HL-60 (cell line): ENCODE measurements at regions not wholly inside any gene's neighbourhood (a gene's known extent, or its start where the extent isn't known, plus 50 kb on each side); places are given as distances from the start of the nearest gene placed in this dataset.
"Not testable (repeated sequence)": the region's sequence is repeated elsewhere in the genome, so short reads cannot be mapped to it uniquely, and the experiment has no call there.

Experiments
- POLR2AphosphoS5 ChIP-seq: IDR thresholded peaks from 2 replicates; pipeline ENCODE4 v1.6.1; 2012; ENCODE audit warnings: low read depth
- SPI1 ChIP-seq: IDR thresholded peaks from 2 replicates; pipeline ENCODE4 v1.6.1; 2012; ENCODE audit warnings: low read depth, mild to moderate bottlenecking, borderline replicate concordance
- TF ChIP-seq, protein P1 (sequence below): IDR thresholded peaks from one replicate; pipeline ENCODE4 v1.5.1; 2011; ENCODE audit warnings: low read length, control low read depth, inconsistent platforms; ENCODE audit not compliant: insufficient read depth
- TF ChIP-seq, protein P2 (sequence below): IDR thresholded peaks from 2 replicates; pipeline ENCODE4 v1.6.1; 2012; ENCODE audit warnings: low read depth; ENCODE audit not compliant: insufficient replicate concordance

DNA sequence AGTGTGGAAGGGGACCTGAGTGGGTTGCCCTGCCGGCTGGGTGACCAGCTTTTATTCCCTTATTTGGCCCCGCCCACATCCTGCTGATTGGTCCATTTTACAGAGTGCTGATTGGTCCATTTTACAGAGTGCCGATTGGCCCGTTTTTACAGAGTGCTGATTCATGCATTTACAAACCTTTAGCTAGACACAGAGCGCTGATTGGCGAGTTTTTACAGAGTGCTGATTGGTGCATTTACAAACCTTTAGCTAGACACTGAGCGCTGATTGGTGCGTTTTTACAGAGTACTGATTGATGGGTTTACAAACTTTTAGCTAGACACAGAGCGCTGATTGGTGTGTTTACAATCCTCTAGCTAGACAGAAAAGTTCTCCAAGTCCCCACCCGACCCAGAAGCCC, 245.0 kb downstream of the MAT2B start:
- TF ChIP-seq, protein P1, sequence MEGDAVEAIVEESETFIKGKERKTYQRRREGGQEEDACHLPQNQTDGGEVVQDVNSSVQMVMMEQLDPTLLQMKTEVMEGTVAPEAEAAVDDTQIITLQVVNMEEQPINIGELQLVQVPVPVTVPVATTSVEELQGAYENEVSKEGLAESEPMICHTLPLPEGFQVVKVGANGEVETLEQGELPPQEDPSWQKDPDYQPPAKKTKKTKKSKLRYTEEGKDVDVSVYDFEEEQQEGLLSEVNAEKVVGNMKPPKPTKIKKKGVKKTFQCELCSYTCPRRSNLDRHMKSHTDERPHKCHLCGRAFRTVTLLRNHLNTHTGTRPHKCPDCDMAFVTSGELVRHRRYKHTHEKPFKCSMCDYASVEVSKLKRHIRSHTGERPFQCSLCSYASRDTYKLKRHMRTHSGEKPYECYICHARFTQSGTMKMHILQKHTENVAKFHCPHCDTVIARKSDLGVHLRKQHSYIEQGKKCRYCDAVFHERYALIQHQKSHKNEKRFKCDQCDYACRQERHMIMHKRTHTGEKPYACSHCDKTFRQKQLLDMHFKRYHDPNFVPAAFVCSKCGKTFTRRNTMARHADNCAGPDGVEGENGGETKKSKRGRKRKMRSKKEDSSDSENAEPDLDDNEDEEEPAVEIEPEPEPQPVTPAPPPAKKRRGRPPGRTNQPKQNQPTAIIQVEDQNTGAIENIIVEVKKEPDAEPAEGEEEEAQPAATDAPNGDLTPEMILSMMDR, result not testable (repeated sequence)
- TF ChIP-seq POLR2AphosphoS5, SPI1: not testable (repeated sequence)
- TF ChIP-seq, protein P2, sequence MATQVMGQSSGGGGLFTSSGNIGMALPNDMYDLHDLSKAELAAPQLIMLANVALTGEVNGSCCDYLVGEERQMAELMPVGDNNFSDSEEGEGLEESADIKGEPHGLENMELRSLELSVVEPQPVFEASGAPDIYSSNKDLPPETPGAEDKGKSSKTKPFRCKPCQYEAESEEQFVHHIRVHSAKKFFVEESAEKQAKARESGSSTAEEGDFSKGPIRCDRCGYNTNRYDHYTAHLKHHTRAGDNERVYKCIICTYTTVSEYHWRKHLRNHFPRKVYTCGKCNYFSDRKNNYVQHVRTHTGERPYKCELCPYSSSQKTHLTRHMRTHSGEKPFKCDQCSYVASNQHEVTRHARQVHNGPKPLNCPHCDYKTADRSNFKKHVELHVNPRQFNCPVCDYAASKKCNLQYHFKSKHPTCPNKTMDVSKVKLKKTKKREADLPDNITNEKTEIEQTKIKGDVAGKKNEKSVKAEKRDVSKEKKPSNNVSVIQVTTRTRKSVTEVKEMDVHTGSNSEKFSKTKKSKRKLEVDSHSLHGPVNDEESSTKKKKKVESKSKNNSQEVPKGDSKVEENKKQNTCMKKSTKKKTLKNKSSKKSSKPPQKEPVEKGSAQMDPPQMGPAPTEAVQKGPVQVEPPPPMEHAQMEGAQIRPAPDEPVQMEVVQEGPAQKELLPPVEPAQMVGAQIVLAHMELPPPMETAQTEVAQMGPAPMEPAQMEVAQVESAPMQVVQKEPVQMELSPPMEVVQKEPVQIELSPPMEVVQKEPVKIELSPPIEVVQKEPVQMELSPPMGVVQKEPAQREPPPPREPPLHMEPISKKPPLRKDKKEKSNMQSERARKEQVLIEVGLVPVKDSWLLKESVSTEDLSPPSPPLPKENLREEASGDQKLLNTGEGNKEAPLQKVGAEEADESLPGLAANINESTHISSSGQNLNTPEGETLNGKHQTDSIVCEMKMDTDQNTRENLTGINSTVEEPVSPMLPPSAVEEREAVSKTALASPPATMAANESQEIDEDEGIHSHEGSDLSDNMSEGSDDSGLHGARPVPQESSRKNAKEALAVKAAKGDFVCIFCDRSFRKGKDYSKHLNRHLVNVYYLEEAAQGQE, result not testable (repeated sequence)
